ENCODE measurements at regions not wholly inside any gene's neighbourhood (a gene's known extent, or its start where the extent isn't known, plus 50 kb on each side); places are given as distances from the start of the nearest gene placed in this dataset.

DNA sequence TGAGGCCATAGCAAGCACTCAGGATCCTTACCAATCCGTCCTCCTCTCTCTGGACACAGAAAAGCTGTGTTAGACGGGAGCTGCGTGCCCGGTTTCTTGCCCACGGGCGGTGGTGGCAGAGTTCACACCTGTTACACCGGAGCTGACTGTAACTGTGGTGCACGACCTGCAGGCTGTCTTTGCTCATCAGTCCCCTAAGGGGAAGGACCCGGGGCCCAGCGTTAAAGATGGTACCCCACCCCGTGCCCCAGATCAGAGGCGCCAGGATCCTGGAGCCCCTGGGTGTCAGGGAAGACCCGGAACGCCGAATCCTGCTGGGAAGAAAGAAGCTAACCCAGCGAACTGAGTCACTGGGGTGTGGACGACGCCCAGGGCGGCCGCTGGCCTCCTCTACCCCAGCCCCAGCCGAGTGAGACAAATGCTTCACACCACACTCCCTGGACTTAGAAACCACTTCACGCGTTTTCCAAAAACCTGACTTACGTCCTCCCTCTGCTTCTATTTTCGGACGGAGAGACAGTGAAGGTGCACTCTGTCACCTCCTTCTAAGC is 293.6 kb upstream of the SALL3 start:
- Mint-ChIP-seq H3K27me3 (ENCODE audit: low read depth, poor library complexity) (peaks cover 6% of the 10 kb centered on the region), H3K9me3 (no peaks in the 10 kb centered on the region), H3K4me1 (no peaks in the 10 kb centered on the region), H3K4me3 (no peak overlapping the region), H3K36me3 (ENCODE audit: low read depth) (no peaks in the 10 kb centered on the region), H3K27ac (no peak overlapping the region)
- no peak for TF ChIP-seq CTCF (IDR thresholded peaks at IDR 0.05)
- no peak for DNase-seq

- Mint-ChIP-seq H3K4me3 (no peak overlapping the region), H3K4me1 (no peaks in the 10 kb centered on the region), H3K27ac (no peak overlapping the region), H3K36me3 (ENCODE audit: low read depth) (no peaks in the 10 kb centered on the region), H3K9me3 (no peaks in the 10 kb centered on the region), H3K27me3 (ENCODE audit: low read depth, poor library complexity) (peaks cover 6% of the 10 kb centered on the region)
- DNase-seq = no peak
- no peak for TF ChIP-seq CTCF (IDR thresholded peaks at IDR 0.05)
Observed at GRCh38 chr18:78686976-78687685, 292.5 kb upstream of the SALL3 start.

DNA sequence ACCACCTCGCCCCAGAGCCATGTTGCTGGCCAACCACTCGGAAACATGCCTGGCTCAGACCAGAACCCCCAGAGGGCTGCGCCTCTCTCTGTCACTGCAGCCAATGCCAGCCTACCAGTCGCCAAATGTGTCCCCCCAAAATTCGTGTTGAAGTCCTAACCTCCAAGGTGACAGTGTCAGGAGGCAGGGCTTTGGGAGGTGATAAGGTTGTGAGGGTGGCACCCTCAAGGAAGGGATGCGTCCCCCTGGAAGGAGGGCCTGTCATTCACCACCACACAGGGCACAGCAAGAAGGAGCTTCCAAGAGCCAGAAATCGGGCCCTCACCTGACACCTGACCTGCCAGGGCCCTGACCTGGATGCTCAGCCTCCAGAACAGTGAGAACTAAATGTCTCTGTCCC is 291.9 kb upstream of the SALL3 start:
- H3K9me3 Mint-ChIP-seq = no peaks in the 10 kb centered on the region
- no peak for DNase-seq
- no peak overlapping the region for H3K4me3 Mint-ChIP-seq
- no peak overlapping the region for H3K27ac Mint-ChIP-seq
- no peaks in the 10 kb centered on the region for H3K36me3 Mint-ChIP-seq (ENCODE audit: low read depth)
- H3K4me1 Mint-ChIP-seq = no peaks in the 10 kb centered on the region
- TF ChIP-seq CTCF (IDR thresholded peaks at IDR 0.05) = no peak
- H3K27me3 Mint-ChIP-seq (ENCODE audit: low read depth, poor library complexity) = peaks cover 6% of the 10 kb centered on the region

- Mint-ChIP-seq H3K27me3 (ENCODE audit: low read depth, poor library complexity) (peaks cover 6% of the 10 kb centered on the region), H3K36me3 (ENCODE audit: low read depth) (no peaks in the 10 kb centered on the region), H3K9me3 (no peaks in the 10 kb centered on the region), H3K4me3 (no peak overlapping the region), H3K27ac (no peak overlapping the region), H3K4me1 (no peaks in the 10 kb centered on the region)
- no peak for TF ChIP-seq CTCF (IDR thresholded peaks at IDR 0.05)
- no peak for DNase-seq
Observed at GRCh38 chr18:78688249-78688648, 291.4 kb upstream of the SALL3 start.

DNA sequence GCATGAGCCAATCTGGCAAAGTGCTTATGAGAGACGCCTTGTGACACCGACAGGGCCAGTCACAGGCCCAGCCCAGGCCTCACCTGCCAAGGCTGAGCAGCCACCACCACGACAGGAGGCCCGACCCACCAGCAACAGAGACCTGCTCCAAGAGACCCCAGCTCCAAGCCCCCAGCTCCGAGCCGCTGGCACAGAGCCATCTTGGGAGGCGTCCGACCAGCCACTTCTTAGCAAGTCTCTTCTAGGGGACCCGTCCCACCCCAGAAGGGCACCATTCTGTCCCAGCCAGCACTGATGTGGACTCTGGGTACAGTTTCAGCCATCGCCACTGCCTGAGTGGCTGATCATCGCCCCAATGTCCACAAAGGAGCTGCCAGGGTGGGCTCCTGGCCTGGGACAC is 290.7 kb upstream of the SALL3 start:
- H3K4me3 Mint-ChIP-seq = no peak overlapping the region
- no peaks in the 10 kb centered on the region for H3K4me1 Mint-ChIP-seq
- no peak for TF ChIP-seq CTCF (IDR thresholded peaks at IDR 0.05)
- DNase-seq = no peak
- H3K27ac Mint-ChIP-seq = no peak overlapping the region
- H3K36me3 Mint-ChIP-seq (ENCODE audit: low read depth) = no peaks in the 10 kb centered on the region
- peaks cover 6% of the 10 kb centered on the region for H3K27me3 Mint-ChIP-seq (ENCODE audit: low read depth, poor library complexity)
- no peaks in the 10 kb centered on the region for H3K9me3 Mint-ChIP-seq

DNA sequence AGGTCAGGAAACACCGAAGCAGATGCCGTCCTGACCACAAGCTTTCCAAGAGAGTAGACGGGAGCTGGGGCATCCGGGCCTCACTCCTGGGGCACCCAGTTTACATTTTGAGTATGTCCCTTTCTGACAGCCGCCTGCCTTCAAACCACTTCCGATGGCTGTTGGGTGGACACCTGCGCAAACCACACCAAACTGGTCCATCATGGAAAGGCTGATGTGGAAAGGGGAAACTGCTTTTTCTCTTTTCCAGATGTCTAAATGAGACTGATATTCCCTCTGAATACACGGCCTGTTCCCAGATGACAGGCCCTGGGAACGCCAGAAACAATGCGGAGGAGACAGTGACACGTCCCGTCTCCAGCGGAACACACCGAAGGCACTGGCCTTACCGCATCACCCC is 290.0 kb upstream of the SALL3 start:
- Mint-ChIP-seq H3K9me3 (no peaks in the 10 kb centered on the region), H3K36me3 (ENCODE audit: low read depth) (no peaks in the 10 kb centered on the region), H3K27ac (no peak overlapping the region), H3K4me3 (no peak overlapping the region), H3K4me1 (no peaks in the 10 kb centered on the region), H3K27me3 (ENCODE audit: low read depth, poor library complexity) (peaks cover 6% of the 10 kb centered on the region)
- no peak for TF ChIP-seq CTCF (IDR thresholded peaks at IDR 0.05)
- no peak for DNase-seq
